GM12865 (cell line): ENCODE measurements at regions not wholly inside any gene's neighbourhood (a gene's known extent, or its start where the extent isn't known, plus 50 kb on each side); places are given as distances from the start of the nearest gene placed in this dataset.

Experiments
- DNase-seq: peaks from one replicate; pipeline ENCODE4 v3.0.0; 2010; ENCODE audit warnings: low read depth
- H3K4me3 ChIP-seq: 2 replicates; pipeline ENCODE4 v1.5.1; 2011; ENCODE audit warnings: mild to moderate bottlenecking, low read depth, low read length, control low read depth
- CTCF ChIP-seq: IDR thresholded peaks from 2 replicates; pipeline ENCODE4 v1.5.1; 2011; ENCODE audit warnings: low read length, control low read depth, low read depth, inconsistent platforms; ENCODE audit not compliant: insufficient read depth; ENCODE audit errors: missing control alignments

- DNase-seq, result no peak
- no peak overlapping the region for H3K4me3 ChIP-seq
- no peak for TF ChIP-seq CTCF
These were observed 607.0 kb upstream of the KIRREL3 start for GRCh38 chr11:127607487-127608085.

GRCh38 chr11:127601578-127601977 lies 601.0 kb upstream of the KIRREL3 start:
- TF ChIP-seq CTCF, result no peak
- no peak for DNase-seq
- H3K4me3 ChIP-seq, result no peak overlapping the region

DNA sequence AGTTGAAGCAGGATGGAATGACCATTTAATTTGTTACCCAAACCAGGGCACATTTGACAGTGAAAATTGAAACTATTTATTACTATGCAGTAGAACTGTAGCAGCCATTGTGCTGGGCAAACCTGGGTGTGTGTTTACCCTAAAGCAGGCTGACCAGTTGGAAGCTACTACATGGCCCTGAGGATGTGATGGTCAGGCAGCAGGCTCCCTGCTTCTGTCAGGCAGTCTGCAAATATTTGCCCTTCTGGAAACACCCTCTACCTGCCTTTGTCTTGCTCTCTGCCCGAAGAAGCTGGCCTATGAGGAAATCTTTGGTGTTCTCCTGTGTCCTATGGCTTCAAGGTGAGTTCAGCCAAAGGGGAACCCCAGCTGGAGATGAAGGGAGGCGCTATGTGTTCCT lies 600.1 kb upstream of the KIRREL3 start:
- H3K4me3 ChIP-seq, result no peak overlapping the region
- DNase-seq, result no peak
- no peak for TF ChIP-seq CTCF

DNA sequence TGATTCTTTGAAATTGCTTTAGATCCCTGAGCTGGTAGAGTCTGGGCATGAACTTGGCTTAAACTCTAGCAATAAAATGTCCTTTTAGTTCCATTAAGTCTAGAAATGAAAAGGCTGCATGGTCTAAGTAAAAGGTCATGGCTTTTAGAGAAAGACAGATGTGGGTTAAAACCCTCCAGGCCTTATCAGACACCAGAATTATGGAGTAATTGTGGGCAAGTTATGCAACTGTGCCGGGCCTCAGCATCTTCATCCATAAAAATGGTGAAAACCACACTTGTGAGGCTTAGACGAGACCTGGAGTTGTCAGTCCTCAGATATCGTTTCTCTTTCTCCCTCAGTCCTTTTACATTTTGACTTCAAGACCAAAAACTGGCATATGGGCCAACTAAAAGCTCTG lies 597.9 kb upstream of the KIRREL3 start:
- no peak for TF ChIP-seq CTCF
- no peak for DNase-seq
- no peak overlapping the region for H3K4me3 ChIP-seq

- no peak overlapping the region for H3K4me3 ChIP-seq
- no peak for DNase-seq
- TF ChIP-seq CTCF, result no peak
These were observed 595.9 kb upstream of the KIRREL3 start for GRCh38 chr11:127596433-127596832.

DNA sequence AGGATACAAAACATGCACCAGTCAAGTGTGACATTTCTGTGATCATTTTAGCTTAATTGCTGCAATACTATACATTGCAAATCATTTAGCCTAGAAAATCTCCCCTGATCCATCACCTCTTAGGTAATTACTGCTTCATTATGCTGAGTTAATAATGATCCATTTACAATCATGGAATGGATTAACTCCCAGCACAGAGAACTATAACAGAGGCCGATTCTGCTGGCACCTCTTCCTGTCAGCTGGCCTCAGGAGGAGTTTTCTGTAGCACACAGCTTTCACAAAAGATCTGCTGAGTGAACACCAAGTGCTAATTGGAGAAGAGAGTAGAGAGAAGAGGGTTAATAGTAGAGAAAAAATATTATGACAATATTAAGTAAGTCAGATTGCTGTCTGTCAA lies 591.8 kb upstream of the KIRREL3 start:
- H3K4me3 ChIP-seq, result no peak overlapping the region
- DNase-seq, result no peak
- no peak for TF ChIP-seq CTCF

GRCh38 chr11:127590314-127590713 lies 589.7 kb upstream of the KIRREL3 start:
- no peak for DNase-seq
- TF ChIP-seq CTCF, result no peak
- no peak overlapping the region for H3K4me3 ChIP-seq
